Mesothelial cell of epicardium (in vitro differentiated cells): ENCODE measurements at regions not wholly inside any gene's neighbourhood (a gene's known extent, or its start where the extent isn't known, plus 50 kb on each side); places are given as distances from the start of the nearest gene placed in this dataset.

Source experiments
- DNase-seq, 2 experiments: peaks; one replicate each; pipeline ENCODE4 v3.0.0; 2021; ENCODE audit warnings: low spot score in 2 of 2; ENCODE audit not compliant: unreplicated experiment in 2 of 2
- H3K27ac Mint-ChIP-seq: 2 replicates; pipeline ENCODE4 v1.8.0; 2021; ENCODE audit warnings: mixed read lengths
- H3K27me3 Mint-ChIP-seq: 2 replicates; pipeline ENCODE4 v1.8.0; 2021; ENCODE audit warnings: low read depth, mixed read lengths
- H3K36me3 Mint-ChIP-seq: 2 replicates; pipeline ENCODE4 v1.8.0; 2021; ENCODE audit warnings: mixed read lengths
- H3K4me1 Mint-ChIP-seq: 2 replicates; pipeline ENCODE4 v1.8.0; 2021; ENCODE audit warnings: mixed read lengths
- H3K4me3 Mint-ChIP-seq: 2 replicates; pipeline ENCODE4 v1.8.0; 2021; ENCODE audit warnings: mild to moderate bottlenecking, moderate library complexity, mixed read lengths
- H3K9me3 Mint-ChIP-seq: 2 replicates; pipeline ENCODE4 v1.8.0; 2021; ENCODE audit warnings: mixed read lengths
- CTCF ChIP-seq: fragments of 200-600 bp; sonication (generic); IDR thresholded peaks from one replicate; pipeline ENCODE4 v1.5.0; 2021; ENCODE audit warnings: antibody characterized with exemption; ENCODE audit not compliant: unreplicated experiment

- DNase-seq: no peak
- H3K9me3 Mint-ChIP-seq: no peaks in the 10 kb centered on the region
- no peak overlapping the region for H3K27ac Mint-ChIP-seq
- H3K27me3 Mint-ChIP-seq: no peaks in the 10 kb centered on the region
- peaks cover 40% of the 10 kb centered on the region for H3K4me1 Mint-ChIP-seq
- H3K4me3 Mint-ChIP-seq: no peak overlapping the region
- no peaks in the 10 kb centered on the region for H3K36me3 Mint-ChIP-seq
- no peak for TF ChIP-seq CTCF
Observed at GRCh38 chr9:108674766-108675530, 180.8 kb downstream of the ACTL7B start.

- DNase-seq: no peak
- Mint-ChIP-seq H3K9me3 (no peaks in the 10 kb centered on the region), H3K27ac (peak overlapping the region; percentile 58), H3K4me3 (no peak overlapping the region), H3K4me1 (peaks cover 50% of the 10 kb centered on the region), H3K27me3 (no peaks in the 10 kb centered on the region), H3K36me3 (no peaks in the 10 kb centered on the region)
- TF ChIP-seq CTCF: no peak
Observed at GRCh38 chr9:108673386-108673785, 182.4 kb downstream of the ACTL7B start.

GRCh38 chr9:108672475-108673190 lies 183.2 kb downstream of the ACTL7B start:
- no peaks in the 10 kb centered on the region for H3K27me3 Mint-ChIP-seq
- no peaks in the 10 kb centered on the region for H3K9me3 Mint-ChIP-seq
- H3K36me3 Mint-ChIP-seq: no peaks in the 10 kb centered on the region
- peaks cover 50% of the 10 kb centered on the region for H3K4me1 Mint-ChIP-seq
- no peak for TF ChIP-seq CTCF
- no peak overlapping the region for H3K4me3 Mint-ChIP-seq
- no peak for DNase-seq
- peak overlapping the region; percentile 93 for H3K27ac Mint-ChIP-seq

- H3K9me3 Mint-ChIP-seq: no peaks in the 10 kb centered on the region
- peaks cover 50% of the 10 kb centered on the region for H3K4me1 Mint-ChIP-seq
- no peaks in the 10 kb centered on the region for H3K27me3 Mint-ChIP-seq
- no peaks in the 10 kb centered on the region for H3K36me3 Mint-ChIP-seq
- H3K27ac Mint-ChIP-seq: peak overlapping the region; percentile 93
- TF ChIP-seq CTCF: no peak
- H3K4me3 Mint-ChIP-seq: no peak overlapping the region
- no peak for DNase-seq
Observed at GRCh38 chr9:108671794-108672193, 184.0 kb downstream of the ACTL7B start.

- Mint-ChIP-seq H3K27ac (peak overlapping the region; percentile 93), H3K36me3 (no peaks in the 10 kb centered on the region), H3K4me3 (no peak overlapping the region), H3K27me3 (no peaks in the 10 kb centered on the region), H3K9me3 (no peaks in the 10 kb centered on the region), H3K4me1 (peaks cover 50% of the 10 kb centered on the region)
- DNase-seq: no peak
- no peak for TF ChIP-seq CTCF
Observed at GRCh38 chr9:108671176-108671575, 184.6 kb downstream of the ACTL7B start.
